T-cell (primary cell): ENCODE measurements at regions not wholly inside any gene's neighbourhood (a gene's known extent, or its start where the extent isn't known, plus 50 kb on each side); places are given as distances from the start of the nearest gene placed in this dataset.

Source experiments
- ATAC-seq, 4 experiments: fragments of 200-7000 bp in 3 of 4; fragments of 150-1000 bp in 1 of 4; cut with Tn5 transposase; replicated peaks in 1 of 4; 1 replicate in 3 of 4; 2 replicates in 1 of 4; pipeline ENCODE4 v1.10.0; 2021; ENCODE audit warnings: moderate library complexity in 3 of 4, mild to moderate bottlenecking in 2 of 4, moderate number of reproducible peaks in 1 of 4
- CTCF ChIA-PET, 2 donors: fragments of 300-600 bp; sonication (Branson Sonifier 250); formaldehyde crosslinking; loops; one replicate each; lab custom pipeline; 2022; ENCODE audit warnings: antibody characterized with exemption in 2 of 2; lab: Charles Lee
- POLR2A ChIA-PET, 2 donors: fragments of 300-600 bp; sonication (Branson Sonifier 250); formaldehyde crosslinking; loops; one replicate each; lab custom pipeline; 2022; ENCODE audit warnings: antibody characterized with exemption in 2 of 2; lab: Charles Lee
- DNase-seq, 35 experiments: peaks; one replicate each; pipeline versions ENCODE4 v3.0.0 to v3.0.0-alpha.2; 2013 to 2023
- H3K27ac ChIP-seq: one replicate; pipeline ENCODE4 v1.5.1; 2013; ENCODE audit warnings: low read length
- H3K27me3 ChIP-seq, 2 experiments: replicated peaks in 1 of 2; 1 replicate in 1 of 2; 2 replicates in 1 of 2; pipeline versions ENCODE4 v1.6.1 to v1.7.0; 2013; ENCODE audit warnings: low read length in 1 of 2, mixed read lengths in 1 of 2; ENCODE audit not compliant: control insufficient read depth in 2 of 2, insufficient read depth in 2 of 2; ENCODE audit errors: extremely low read depth in 1 of 2
- H3K36me3 ChIP-seq, 2 donors: 1 replicate in 1 of 2; 2 replicates in 1 of 2; pipeline versions ENCODE4 v1.6.1 to v1.7.0; 2013; ENCODE audit warnings: low read length in 1 of 2; ENCODE audit not compliant: control insufficient read depth in 2 of 2, insufficient read depth in 1 of 2; ENCODE audit errors: extremely low read depth in 1 of 2
- H3K4me1 ChIP-seq, 2 experiments: 1 replicate in 1 of 2; 2 replicates in 1 of 2; pipeline versions ENCODE4 v1.6.1 to v1.7.0; 2013; ENCODE audit warnings: low read length in 2 of 2, mixed read lengths in 1 of 2; ENCODE audit not compliant: insufficient read depth in 2 of 2, control insufficient read depth in 1 of 2; ENCODE audit errors: extremely low read depth in 1 of 2
- H3K4me3 ChIP-seq, 2 donors: 1 replicate in 1 of 2; 2 replicates in 1 of 2; pipeline versions ENCODE4 v1.5.1 to v1.7.0; 2013; ENCODE audit warnings: mild to moderate bottlenecking in 2 of 2, low read length in 1 of 2, moderate library complexity in 1 of 2; ENCODE audit not compliant: control insufficient read depth in 1 of 2; ENCODE audit errors: extremely low read depth in 1 of 2
- H3K9me3 ChIP-seq: 2 replicates; pipeline ENCODE4 v1.7.0; 2013
- H3K27ac Mint-ChIP-seq, 2 donors: one replicate each; pipeline ENCODE4 v1.8.0; 2020 to 2021; ENCODE audit warnings: mild to moderate bottlenecking in 2 of 2, mixed read lengths in 2 of 2
- H3K27me3 Mint-ChIP-seq, 2 donors: one replicate each; pipeline ENCODE4 v1.8.0; 2021 to 2022; ENCODE audit warnings: mixed read lengths in 2 of 2
- H3K36me3 Mint-ChIP-seq: one replicate; pipeline ENCODE4 v1.8.0; 2021; ENCODE audit warnings: mixed read lengths
- H3K4me1 Mint-ChIP-seq, 3 donors: one replicate each; pipeline ENCODE4 v1.8.0; 2020 to 2022; ENCODE audit warnings: mixed read lengths in 3 of 3, mild to moderate bottlenecking in 1 of 3
- H3K4me3 Mint-ChIP-seq, 3 donors: one replicate each; pipeline ENCODE4 v1.8.0; 2020 to 2022; ENCODE audit warnings: mild to moderate bottlenecking in 3 of 3, mixed read lengths in 3 of 3, moderate library complexity in 3 of 3
- H3K9me3 Mint-ChIP-seq, 3 donors: one replicate each; pipeline ENCODE4 v1.8.0; 2020 to 2022; ENCODE audit warnings: mixed read lengths in 3 of 3
- WGBS: methylation state at CpG from one replicate; pipeline ENCODE4 v1.1.5; 2013; ENCODE audit warnings: missing lambda C conversion rate; ENCODE audit not compliant: insufficient coverage; 5-methylcytosine and 5-hydroxymethylcytosine counted together

- Histone ChIP-seq H3K27me3 (no peaks in the 10 kb centered on the region), H3K27ac (no peak overlapping the region), H3K9me3 (no peaks in the 10 kb centered on the region), H3K36me3 (no peaks in the 10 kb centered on the region), H3K4me3 (no peak overlapping the region), H3K4me1 (no peaks in the 10 kb centered on the region)
- POLR2A ChIA-PET: no interaction called here
- Mint-ChIP-seq H3K9me3 (peaks cover 0 to 2% (median 1%) of the 10 kb centered on the region in 3 donors), H3K27me3 (peaks cover 0 to 5% of the 10 kb centered on the region in 2 donors), H3K36me3 (no peaks in the 10 kb centered on the region), H3K4me3 (no peak overlapping the region), H3K4me1 (no peaks in the 10 kb centered on the region), H3K27ac (no peak overlapping the region)
- no peak for DNase-seq
- CTCF ChIA-PET: no interaction called here
- 100% methylated on average over 2 of the region's 5 CpGs for WGBS
- no peak for ATAC-seq
These were observed 212.6 kb downstream of the PMAIP1 start for GRCh38 chr18:60112369-60112768.

GRCh38 chr18:60111525-60111924 is 211.7 kb downstream of the PMAIP1 start:
- no peak for ATAC-seq
- Histone ChIP-seq H3K4me3 (no peak overlapping the region), H3K4me1 (no peaks in the 10 kb centered on the region), H3K36me3 (no peaks in the 10 kb centered on the region), H3K27ac (no peak overlapping the region), H3K27me3 (no peaks in the 10 kb centered on the region), H3K9me3 (no peaks in the 10 kb centered on the region)
- no peaks in the 10 kb centered on the region for H3K36me3 Mint-ChIP-seq
- ChIA-PET CTCF (no interaction called here), POLR2A (no interaction called here)
- no peaks in the 10 kb centered on the region for H3K9me3 Mint-ChIP-seq
- no peak for DNase-seq
- H3K4me1 Mint-ChIP-seq: no peaks in the 10 kb centered on the region
- no peak overlapping the region for H3K27ac Mint-ChIP-seq
- WGBS: no CpG with 5 or more reads among the region's 2 CpGs
- H3K27me3 Mint-ChIP-seq: peaks cover 0 to 4% of the 10 kb centered on the region in 2 donors
- no peak overlapping the region for H3K4me3 Mint-ChIP-seq

- H3K27ac ChIP-seq: no peak overlapping the region
- H3K36me3 Mint-ChIP-seq: no peaks in the 10 kb centered on the region
- WGBS: no CpG with 5 or more reads among the region's 1 CpG
- no peaks in the 10 kb centered on the region for H3K9me3 ChIP-seq
- ATAC-seq (no peak), DNase-seq (no peak)
- H3K36me3 ChIP-seq: no peaks in the 10 kb centered on the region
- no peaks in the 10 kb centered on the region for H3K9me3 Mint-ChIP-seq
- H3K27me3 ChIP-seq: no peaks in the 10 kb centered on the region
- CTCF ChIA-PET: no interaction called here
- H3K4me1 ChIP-seq: no peaks in the 10 kb centered on the region
- no peaks in the 10 kb centered on the region for H3K4me1 Mint-ChIP-seq
- POLR2A ChIA-PET: no interaction called here
- H3K4me3 ChIP-seq: no peak overlapping the region
- H3K27me3 Mint-ChIP-seq: no peaks in the 10 kb centered on the region
- H3K4me3 Mint-ChIP-seq: no peak overlapping the region
- no peak overlapping the region for H3K27ac Mint-ChIP-seq
These were observed 211.0 kb downstream of the PMAIP1 start for GRCh38 chr18:60110836-60111235.

GRCh38 chr18:60100778-60101177 is 201.0 kb downstream of the PMAIP1 start:
- ATAC-seq (no peak), DNase-seq (no peak)
- Histone ChIP-seq H3K27me3 (no peaks in the 10 kb centered on the region), H3K36me3 (no peaks in the 10 kb centered on the region), H3K27ac (no peak overlapping the region), H3K9me3 (no peaks in the 10 kb centered on the region), H3K4me1 (no peaks in the 10 kb centered on the region), H3K4me3 (no peak overlapping the region)
- Mint-ChIP-seq H3K27me3 (peaks cover 2 to 5% of the 10 kb centered on the region in 2 donors), H3K4me3 (no peak overlapping the region), H3K27ac (no peak overlapping the region), H3K9me3 (no peaks in the 10 kb centered on the region), H3K36me3 (no peaks in the 10 kb centered on the region), H3K4me1 (no peaks in the 10 kb centered on the region)
- CTCF ChIA-PET: no interaction called here
- POLR2A ChIA-PET: no interaction called here
- 60% methylated on average over 1 of the region's 3 CpGs for WGBS

GRCh38 chr18:60099709-60100108 is 199.9 kb downstream of the PMAIP1 start:
- H3K4me1 ChIP-seq: no peaks in the 10 kb centered on the region
- H3K9me3 Mint-ChIP-seq: no peaks in the 10 kb centered on the region
- H3K4me1 Mint-ChIP-seq: no peaks in the 10 kb centered on the region
- no peaks in the 10 kb centered on the region for H3K36me3 ChIP-seq
- peaks cover 2 to 5% of the 10 kb centered on the region in 2 donors for H3K27me3 Mint-ChIP-seq
- H3K4me3 ChIP-seq: no peak overlapping the region
- no peaks in the 10 kb centered on the region for H3K9me3 ChIP-seq
- no peak overlapping the region for H3K27ac Mint-ChIP-seq
- no peak for DNase-seq
- no peak overlapping the region for H3K27ac ChIP-seq
- H3K27me3 ChIP-seq: no peaks in the 10 kb centered on the region
- ChIA-PET POLR2A (no interaction called here), CTCF (no interaction called here)
- H3K4me3 Mint-ChIP-seq: no peak overlapping the region
- WGBS: no CpG with 5 or more reads among the region's 2 CpGs
- H3K36me3 Mint-ChIP-seq: no peaks in the 10 kb centered on the region
- ATAC-seq: no peak

GRCh38 chr18:60096428-60096827 is 196.6 kb downstream of the PMAIP1 start:
- ChIA-PET POLR2A (no interaction called here), CTCF (no interaction called here)
- no peak for DNase-seq
- Histone ChIP-seq H3K9me3 (peaks cover 3% of the 10 kb centered on the region), H3K4me1 (no peaks in the 10 kb centered on the region), H3K4me3 (no peak overlapping the region), H3K27ac (no peak overlapping the region), H3K36me3 (no peaks in the 10 kb centered on the region), H3K27me3 (no peaks in the 10 kb centered on the region)
- ATAC-seq: no peak
- Mint-ChIP-seq H3K4me1 (no peaks in the 10 kb centered on the region), H3K27me3 (peaks cover 2 to 5% of the 10 kb centered on the region in 2 donors), H3K4me3 (no peak overlapping the region), H3K36me3 (no peaks in the 10 kb centered on the region), H3K9me3 (peaks cover 0 to 5% (median 0%) of the 10 kb centered on the region in 3 donors), H3K27ac (no peak overlapping the region)
- WGBS: no CpG with 5 or more reads among the region's 1 CpG

GRCh38 chr18:60092073-60092472 is 192.3 kb downstream of the PMAIP1 start:
- POLR2A ChIA-PET: interaction anchor here in 1 of 2 donors (0.7 kb wide), 1 partner anchor 68 kb away, joined by 4 read pairs; no protein-coding TSS in a partner anchor
- H3K27ac ChIP-seq: no peak overlapping the region

More at GRCh38 chr18:60092073-60092472, 192.3 kb downstream of the PMAIP1 start:
- CTCF ChIA-PET: no interaction called here
- no peaks in the 10 kb centered on the region for H3K4me1 Mint-ChIP-seq
- Histone ChIP-seq H3K4me1 (no peaks in the 10 kb centered on the region), H3K27me3 (no peaks in the 10 kb centered on the region), H3K9me3 (peaks cover 3% of the 10 kb centered on the region), H3K36me3 (no peaks in the 10 kb centered on the region), H3K4me3 (no peak overlapping the region)
- H3K27ac Mint-ChIP-seq: no peak overlapping the region
- DNase-seq (no peak), ATAC-seq (no peak)
- H3K4me3 Mint-ChIP-seq: no peak overlapping the region
- peaks cover 0 to 5% (median 0%) of the 10 kb centered on the region in 3 donors for H3K9me3 Mint-ChIP-seq
- H3K36me3 Mint-ChIP-seq: no peaks in the 10 kb centered on the region
- peaks cover 0 to 2% of the 10 kb centered on the region in 2 donors for H3K27me3 Mint-ChIP-seq
